HG02571 (cell line): ENCODE measurements at regions not wholly inside any gene's neighbourhood (a gene's known extent, or its start where the extent isn't known, plus 50 kb on each side); places are given as distances from the start of the nearest gene placed in this dataset.

Source experiments
- ATAC-seq: cut with Tn5 transposase; IDR thresholded peaks from one replicate; pipeline ENCODE4 v1.9.1; 2021; ENCODE audit warnings: mild to moderate bottlenecking, moderate library complexity; ENCODE audit not compliant: unreplicated experiment

DNA sequence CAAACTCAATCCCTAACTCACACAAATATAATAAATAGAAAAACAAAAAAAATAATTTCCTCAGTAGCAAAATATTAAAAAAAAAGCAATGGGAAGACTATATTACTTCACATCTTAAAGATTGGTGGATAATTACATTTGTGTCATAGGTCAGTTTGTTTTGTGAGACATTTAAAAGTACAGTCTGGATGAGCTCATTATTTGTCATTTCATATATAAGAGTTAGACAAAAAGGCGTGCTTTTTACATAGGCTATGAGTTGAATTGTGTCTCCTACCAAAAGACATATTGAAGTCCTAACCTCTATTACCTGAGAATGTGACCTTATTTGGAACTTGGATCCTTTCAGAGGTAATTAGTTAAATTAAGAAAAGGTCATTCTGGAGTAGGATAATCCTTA, 710.1 kb upstream of the CBLB start:
- no peak for ATAC-seq

DNA sequence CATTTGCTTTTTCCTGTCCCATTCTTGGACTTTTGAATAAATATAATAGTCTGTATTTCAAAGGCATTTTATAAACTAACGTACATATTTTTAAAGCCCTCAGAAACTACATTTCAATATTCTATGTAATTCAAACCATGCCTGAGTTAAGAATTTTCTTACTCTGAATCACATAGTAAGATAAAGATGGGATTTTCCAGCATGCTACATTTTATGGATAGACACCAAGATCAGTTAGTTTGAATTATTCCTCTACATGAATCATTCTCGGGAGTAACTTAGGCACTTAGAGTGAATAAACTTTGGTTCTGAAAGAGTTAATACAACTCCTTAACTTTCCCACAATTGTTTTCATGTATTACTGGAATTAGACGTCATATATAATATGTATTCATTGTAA, 713.3 kb upstream of the CBLB start:
- ATAC-seq = no peak

DNA sequence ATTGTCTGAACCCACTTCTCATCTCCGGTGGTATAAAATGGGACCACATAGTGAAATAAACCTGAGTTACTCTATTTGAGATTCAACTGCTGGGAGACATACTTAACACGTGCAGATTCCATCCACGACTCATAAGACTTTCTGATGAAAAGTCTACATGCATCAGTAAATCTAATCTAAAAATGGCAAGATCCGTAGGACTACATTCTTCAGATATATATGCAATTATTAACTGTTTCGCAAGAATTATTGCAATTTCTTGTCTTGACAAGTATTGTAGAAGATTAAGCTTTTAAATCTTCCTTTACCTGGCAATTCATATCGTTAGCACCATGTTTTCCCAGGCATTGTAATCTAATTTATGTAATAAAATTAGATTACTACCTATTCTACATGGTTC, 718.7 kb upstream of the CBLB start:
- no peak for ATAC-seq

DNA sequence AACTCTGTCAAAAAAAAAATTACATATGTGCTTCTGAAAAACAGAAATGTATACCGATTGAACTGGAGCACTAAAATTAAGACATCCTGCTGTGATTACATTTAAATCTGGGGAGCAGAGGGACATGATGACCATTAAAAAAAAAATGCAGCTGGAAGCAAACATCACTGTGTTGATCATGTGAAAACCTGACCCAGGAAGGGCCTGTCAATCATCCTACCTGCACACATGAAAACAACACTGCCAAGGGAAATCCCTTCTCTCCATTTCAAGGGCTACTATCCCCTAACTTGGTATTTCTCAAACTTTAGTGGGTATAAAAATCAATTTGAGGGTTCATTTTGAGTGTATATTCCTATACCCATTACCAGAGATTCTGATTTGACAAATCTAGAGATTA, 719.9 kb upstream of the CBLB start:
- no peak for ATAC-seq

GRCh38 chr3:106589311-106589942, 720.6 kb upstream of the CBLB start:
- no peak for ATAC-seq

DNA sequence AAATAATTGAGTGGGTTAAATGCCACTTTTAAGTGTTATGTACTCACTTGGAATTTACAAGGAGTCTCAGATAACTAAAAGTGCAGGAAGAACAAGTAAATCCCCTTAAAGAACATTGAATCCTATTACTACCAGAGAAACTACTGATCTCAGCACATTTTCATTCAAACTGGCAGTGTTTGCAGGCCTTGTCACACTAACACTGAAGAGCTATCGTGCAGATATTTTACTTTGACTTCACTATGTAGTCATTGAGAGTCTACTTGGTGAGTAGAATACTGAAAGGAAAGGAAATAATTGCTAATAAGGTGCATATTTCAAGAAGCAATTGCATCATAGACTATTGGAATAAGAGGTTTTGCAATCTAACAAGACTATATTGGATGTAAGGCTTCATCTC, 721.4 kb upstream of the CBLB start:
- no peak for ATAC-seq

GRCh38 chr3:106593381-106593780, 724.6 kb upstream of the CBLB start:
- ATAC-seq = no peak

DNA sequence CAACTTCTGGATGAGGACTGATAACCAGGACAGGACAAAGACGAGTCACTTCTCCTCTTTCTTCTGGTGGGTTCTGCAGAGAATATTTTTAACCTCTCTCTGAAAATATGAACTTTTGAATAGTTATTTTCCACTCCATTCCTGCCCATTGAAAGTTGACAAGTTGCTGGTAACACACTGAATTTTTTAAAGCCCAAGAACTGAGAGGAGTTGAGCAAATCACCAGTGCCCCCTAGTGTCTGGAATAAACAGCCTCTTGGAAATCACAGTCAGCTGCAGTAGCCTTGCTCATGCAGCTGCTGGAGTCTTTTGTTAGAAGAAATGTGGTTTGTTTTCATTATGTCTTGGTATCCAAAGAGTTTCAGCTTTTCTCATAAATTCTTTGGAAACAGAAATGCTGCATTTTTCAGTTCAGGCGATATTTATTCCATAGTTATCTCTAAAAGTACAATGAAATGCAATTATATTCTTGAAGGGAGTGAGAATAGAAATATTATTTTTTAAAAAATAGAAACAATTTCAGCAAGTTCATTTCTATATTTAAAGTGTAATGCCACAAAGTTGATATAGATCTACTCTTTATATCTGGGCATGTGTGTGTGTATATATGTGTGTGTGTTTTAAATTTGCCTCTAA, 741.0 kb upstream of the CBLB start:
- peak; percentile 83 for ATAC-seq

- no peak for ATAC-seq
These were observed 741.6 kb upstream of the CBLB start for GRCh38 chr3:106610362-106610959.

GRCh38 chr3:106611116-106611515, 742.3 kb upstream of the CBLB start:
- no peak for ATAC-seq

DNA sequence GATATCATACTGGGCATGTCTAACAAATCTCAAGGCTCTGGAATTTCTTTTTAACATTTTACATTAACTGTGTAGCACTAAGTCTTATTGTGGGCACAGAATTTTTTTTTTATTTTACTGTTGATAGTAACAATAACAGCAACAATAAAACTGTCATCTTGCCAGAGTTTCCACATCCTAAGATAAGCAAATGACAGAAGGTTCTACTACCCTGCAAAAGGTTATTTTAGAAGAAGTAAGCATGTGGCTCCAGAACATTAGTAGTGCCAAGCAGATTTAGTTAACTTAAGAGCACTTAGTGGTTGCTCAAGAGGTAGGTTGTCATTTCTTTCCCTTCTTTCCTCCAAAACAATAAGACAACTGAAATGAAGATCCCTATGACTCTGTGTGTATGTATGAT, 743.0 kb upstream of the CBLB start:
- ATAC-seq = no peak

DNA sequence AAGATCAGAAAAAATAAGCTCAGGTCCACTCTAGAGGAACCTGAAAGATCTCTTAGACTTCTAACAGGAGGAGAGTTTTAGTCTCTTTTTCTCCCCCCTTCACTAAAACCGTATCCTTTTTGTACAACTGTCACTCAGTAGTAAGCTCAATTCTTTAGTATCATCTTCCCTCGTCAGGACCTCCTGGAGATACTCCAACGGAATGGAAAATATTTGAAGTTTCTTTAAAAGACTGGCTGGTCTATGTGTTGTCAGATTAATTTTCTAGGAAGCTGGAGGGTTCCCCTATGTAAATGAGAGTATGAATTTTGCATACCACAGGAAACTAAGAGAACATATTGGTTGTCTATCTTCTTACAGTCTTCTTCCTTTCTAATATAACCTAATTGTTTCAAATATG, 747.7 kb upstream of the CBLB start:
- ATAC-seq = no peak

GRCh38 chr3:106617276-106617675, 748.5 kb upstream of the CBLB start:
- ATAC-seq = no peak

DNA sequence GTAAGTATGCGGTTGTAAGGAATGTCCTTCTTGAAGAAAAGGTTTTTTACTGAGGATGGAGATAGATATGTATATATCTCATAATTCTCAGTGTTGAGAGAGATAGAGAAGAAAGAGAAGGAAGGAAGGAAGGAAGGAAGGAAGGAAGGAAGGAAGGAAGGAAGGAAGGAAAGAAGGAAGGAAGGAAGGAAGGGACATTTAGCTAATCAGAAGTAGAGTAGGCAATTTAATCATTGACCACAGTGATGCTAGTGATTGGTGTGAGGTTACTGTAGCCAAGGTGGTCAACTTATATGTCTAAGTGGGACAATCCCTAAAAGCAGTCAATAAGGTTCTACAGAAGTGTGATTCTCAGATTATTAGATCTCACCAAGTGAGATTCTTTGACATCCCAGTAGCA, 751.8 kb upstream of the CBLB start:
- no peak for ATAC-seq

DNA sequence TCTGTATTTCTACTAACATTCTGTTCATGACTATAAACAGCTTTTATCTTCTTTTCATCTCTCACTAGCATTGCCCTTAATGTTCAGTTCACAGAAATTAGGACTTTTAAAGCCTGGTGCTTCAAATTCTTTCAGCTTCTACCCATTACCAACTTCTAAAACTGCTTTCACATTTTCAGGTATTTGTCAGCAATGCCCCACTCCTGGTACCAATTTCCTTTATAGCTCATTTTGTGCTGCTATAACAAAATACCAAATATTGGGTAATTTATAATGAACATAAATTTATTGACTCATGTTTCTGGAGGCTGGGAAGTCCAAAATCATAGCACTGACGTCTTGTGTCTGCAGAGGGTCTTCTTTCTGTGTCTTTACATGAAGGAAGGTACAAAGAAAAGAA, 753.1 kb upstream of the CCDC54 start:
- no peak for ATAC-seq

DNA sequence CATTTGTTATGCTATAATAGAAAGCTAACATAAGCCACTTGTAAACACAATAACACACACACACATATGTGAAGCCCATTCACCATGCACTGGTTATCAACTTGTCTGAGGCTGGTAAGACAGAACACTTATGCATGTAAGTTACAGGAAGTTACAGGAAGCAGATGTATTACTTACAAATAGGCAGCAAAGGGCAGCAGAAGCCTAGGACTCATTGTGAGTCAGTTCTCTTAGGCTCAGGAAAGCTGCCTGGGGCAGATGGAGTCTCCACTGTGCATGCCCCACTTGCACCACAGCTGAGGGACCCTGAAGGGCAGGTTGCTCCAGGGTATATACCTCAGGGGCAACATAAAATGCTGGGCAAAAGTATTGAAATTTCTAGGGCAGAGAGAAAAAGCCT, 748.8 kb upstream of the CCDC54 start:
- ATAC-seq = no peak

DNA sequence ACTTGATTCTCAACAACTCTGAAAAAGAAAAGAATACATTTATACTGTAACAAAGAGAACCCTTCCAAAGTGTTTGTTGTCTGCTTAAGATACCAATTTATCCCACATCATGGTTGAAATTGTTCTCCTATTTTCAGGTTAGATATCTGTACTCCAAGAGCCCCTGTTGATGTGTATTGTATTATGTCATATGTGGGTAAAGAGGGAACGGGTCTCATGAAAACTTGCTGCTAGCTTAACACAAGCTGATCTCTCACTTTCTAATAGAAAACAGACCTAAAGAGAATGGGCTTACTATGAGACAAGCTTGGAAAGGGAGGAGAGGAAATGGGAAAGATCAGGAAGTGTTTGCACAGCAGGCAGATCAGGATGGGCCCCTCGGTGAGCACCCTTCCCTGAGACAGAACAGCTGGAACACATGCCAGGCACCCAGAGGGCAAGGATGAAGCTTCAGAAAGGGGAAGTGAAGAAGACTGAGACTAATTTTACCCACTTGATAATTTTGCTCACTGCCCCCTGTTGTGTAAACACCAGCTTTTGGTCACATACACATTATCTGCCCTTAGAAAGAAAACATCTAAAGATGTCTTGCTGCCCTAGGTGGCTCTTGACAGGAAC, 747.9 kb upstream of the CCDC54 start:
- peak; percentile 90 for ATAC-seq

DNA sequence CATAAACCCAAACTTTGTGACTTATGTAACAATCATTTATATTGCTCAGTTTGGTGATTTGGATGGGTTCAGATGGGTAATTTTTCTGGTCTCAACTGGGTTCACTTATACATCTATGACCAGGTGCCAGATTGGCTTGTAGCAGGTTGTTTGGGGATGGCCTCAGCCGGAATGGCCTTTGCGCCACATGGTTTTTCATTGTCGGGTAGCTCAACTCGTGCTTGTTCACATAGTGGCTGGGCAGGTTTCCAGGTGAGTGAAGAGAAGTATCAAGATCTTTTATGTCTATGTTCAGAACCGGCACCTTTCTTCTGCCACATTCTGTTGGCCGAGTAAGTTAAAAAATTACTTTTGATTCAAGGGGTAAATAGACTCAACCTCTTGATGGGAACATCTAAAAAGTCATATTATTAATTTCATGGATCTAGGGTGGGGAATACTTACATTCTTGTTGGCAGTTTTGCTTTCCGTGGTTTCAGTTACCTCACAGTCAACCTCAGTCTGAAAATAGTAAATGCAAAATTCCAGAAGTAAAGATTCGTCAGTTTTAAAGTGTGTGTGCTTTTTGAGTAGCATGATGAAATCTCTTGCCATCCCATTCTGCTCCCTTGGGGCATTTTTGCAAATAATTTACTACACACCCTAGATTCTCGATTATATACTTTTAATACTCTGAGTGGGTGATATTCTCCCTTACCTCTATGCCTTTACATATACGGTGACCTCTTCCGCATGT, 745.7 kb upstream of the CCDC54 start:
- ATAC-seq = no peak

DNA sequence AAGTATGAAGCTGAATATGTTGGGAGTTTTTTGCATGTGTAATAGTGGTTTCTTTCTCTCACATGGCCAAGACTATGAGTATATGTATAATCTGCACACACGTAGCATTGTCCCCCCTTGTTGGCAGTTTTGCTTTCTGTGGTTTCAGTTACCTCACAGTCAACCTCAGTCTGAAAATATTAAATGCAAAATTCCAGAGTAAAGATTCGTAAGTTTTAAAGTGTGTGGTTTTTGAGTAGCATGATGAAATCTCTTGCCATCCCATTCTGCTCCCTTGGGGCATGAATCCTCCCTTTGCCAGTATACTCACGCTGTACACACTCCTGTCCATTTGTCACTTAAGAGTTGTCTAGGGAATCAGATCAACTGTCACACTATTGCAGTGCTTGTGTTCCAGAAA, 742.0 kb upstream of the CCDC54 start:
- ATAC-seq = peak; percentile 69

- no peak for ATAC-seq
These were observed 741.4 kb upstream of the CCDC54 start for GRCh38 chr3:106635826-106636225.

DNA sequence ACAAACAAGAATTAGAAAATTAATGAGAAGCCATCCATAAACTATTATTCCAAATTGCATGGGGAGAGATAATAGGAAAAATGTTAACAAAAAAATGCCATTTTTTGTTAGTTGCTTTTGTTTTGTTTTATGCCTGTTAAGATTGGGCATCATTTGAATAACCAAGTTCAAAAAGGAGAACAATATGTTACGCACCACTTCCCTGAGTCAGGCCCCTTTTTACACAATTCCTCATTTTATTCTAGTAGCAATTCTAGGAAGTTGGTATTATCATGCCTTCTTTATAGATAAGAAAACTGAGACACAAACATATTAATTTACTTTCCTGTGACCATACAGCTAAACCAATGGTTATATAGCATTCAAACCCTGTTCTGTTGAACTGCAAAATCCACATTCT, 736.9 kb upstream of the CCDC54 start:
- no peak for ATAC-seq

DNA sequence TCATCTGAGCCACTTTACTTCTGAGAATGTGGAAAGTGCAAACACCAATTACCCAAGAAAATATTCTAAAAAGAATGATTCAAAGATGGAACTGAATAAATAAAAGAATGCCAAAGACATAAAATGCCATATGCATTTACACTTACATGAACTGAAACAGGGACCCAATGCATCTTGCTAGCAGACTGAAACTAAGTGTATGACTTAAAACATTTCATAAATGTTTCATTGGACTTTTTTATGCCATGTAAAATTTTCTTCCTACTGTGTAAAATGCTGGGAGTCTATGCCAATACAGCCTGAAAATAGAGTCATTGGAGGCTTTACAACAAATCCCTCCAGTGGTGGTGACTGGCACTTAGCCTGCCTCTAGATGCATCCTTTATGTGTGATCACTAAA, 735.1 kb upstream of the CCDC54 start:
- ATAC-seq = no peak
